Activated CD4-positive, CD25-positive, alpha-beta regulatory T cell treated with anti-CD3 and anti-CD28 coated beads, Interleukin-2, amount 50 U/mL, for 16 hours (primary cell): ENCODE measurements at regions not wholly inside any gene's neighbourhood (a gene's known extent, or its start where the extent isn't known, plus 50 kb on each side); places are given as distances from the start of the nearest gene placed in this dataset.

Source experiments
- DNase-seq: peaks from one replicate; pipeline ENCODE4 v3.0.0-alpha.2; 2020; ENCODE audit warnings: low read depth, low spot score

GRCh38 chr1:244219802-244220201 lies 168.7 kb downstream of the ZBTB18 start:
- no peak for DNase-seq

GRCh38 chr1:244220410-244220809 lies 169.3 kb downstream of the ZBTB18 start:
- no peak for DNase-seq

- no peak for DNase-seq
Observed at GRCh38 chr1:244221991-244222390, 170.9 kb downstream of the ZBTB18 start.

- no peak for DNase-seq
Observed at GRCh38 chr1:244224487-244225430, 173.7 kb downstream of the ZBTB18 start.

- DNase-seq: no peak
Observed at GRCh38 chr1:244226435-244226834, 175.4 kb downstream of the ZBTB18 start.

- DNase-seq: no peak
Observed at GRCh38 chr1:244230470-244230869, 179.4 kb downstream of the ZBTB18 start.

GRCh38 chr1:244231193-244231571 lies 180.1 kb downstream of the ZBTB18 start:
- no peak for DNase-seq

GRCh38 chr1:244231572-244232315 lies 180.7 kb downstream of the ZBTB18 start:
- no peak for DNase-seq

- DNase-seq: no peak
Observed at GRCh38 chr1:244234009-244234643, 183.0 kb downstream of the ZBTB18 start.

GRCh38 chr1:244235157-244235556 lies 184.1 kb downstream of the ZBTB18 start:
- no peak for DNase-seq

GRCh38 chr1:244236101-244236500 lies 185.0 kb downstream of the ZBTB18 start:
- DNase-seq: no peak

GRCh38 chr1:244236721-244237120 lies 185.6 kb downstream of the ZBTB18 start:
- no peak for DNase-seq

- no peak for DNase-seq
Observed at GRCh38 chr1:244237445-244237844, 186.4 kb downstream of the ZBTB18 start.

GRCh38 chr1:244239261-244239770 lies 188.2 kb downstream of the ZBTB18 start:
- DNase-seq: no peak

GRCh38 chr1:244241438-244241837 lies 190.4 kb downstream of the ZBTB18 start:
- DNase-seq: no peak

GRCh38 chr1:244242446-244242845 lies 191.4 kb downstream of the ZBTB18 start:
- no peak for DNase-seq

- DNase-seq: no peak
Observed at GRCh38 chr1:244246334-244246733, 195.3 kb downstream of the ZBTB18 start.

GRCh38 chr1:244248426-244248825 lies 197.3 kb downstream of the ZBTB18 start:
- no peak for DNase-seq

GRCh38 chr1:244252211-244252610 lies 199.5 kb downstream of the ADSS2 start:
- no peak for DNase-seq

GRCh38 chr1:244254467-244254866 lies 197.2 kb downstream of the ADSS2 start:
- DNase-seq: no peak

- no peak for DNase-seq
Observed at GRCh38 chr1:244255426-244255965, 196.2 kb downstream of the ADSS2 start.
